Astrocyte (in vitro differentiated cells and primary cell): ENCODE measurements at regions not wholly inside any gene's neighbourhood (a gene's known extent, or its start where the extent isn't known, plus 50 kb on each side); places are given as distances from the start of the nearest gene placed in this dataset.

Experiments
- DNase-seq: peaks from one replicate; pipeline ENCODE4 v3.0.0-alpha.2; 2010; ENCODE audit warnings: low read depth
- FAIRE-seq: peaks from 2 replicates; lab custom pipeline; 2011; peaks lifted over from hg19 to GRCh38; lab: Jason Lieb, UNC
- H2AFZ ChIP-seq: 2 replicates; pipeline ENCODE4 v1.6.0; 2012; ENCODE audit warnings: low read depth, low read length, inconsistent platforms
- H3K27ac ChIP-seq: 2 replicates; pipeline ENCODE4 v1.5.1; 2011; ENCODE audit warnings: low read depth, low read length, inconsistent platforms
- H3K27me3 ChIP-seq: 2 replicates; pipeline ENCODE4 v1.6.0; 2011; ENCODE audit warnings: low read length, inconsistent platforms; ENCODE audit not compliant: insufficient read depth
- H3K36me3 ChIP-seq: 2 replicates; pipeline ENCODE4 v1.5.1; 2011; ENCODE audit warnings: low read length, inconsistent platforms; ENCODE audit not compliant: insufficient read depth
- H3K4me1 ChIP-seq: 2 replicates; pipeline ENCODE4 v1.5.1; 2011; ENCODE audit warnings: low read length, inconsistent platforms; ENCODE audit not compliant: insufficient read depth
- H3K4me2 ChIP-seq: 2 replicates; pipeline ENCODE4 v1.6.0; 2012; ENCODE audit warnings: low read length, inconsistent platforms
- H3K4me3 ChIP-seq: 2 replicates; pipeline ENCODE4 v1.5.1; 2011; ENCODE audit warnings: low read depth, mild to moderate bottlenecking, low read length, inconsistent platforms; ENCODE audit not compliant: insufficient read depth
- H3K79me2 ChIP-seq: 2 replicates; pipeline ENCODE4 v1.6.0; 2012; ENCODE audit warnings: mild to moderate bottlenecking, low read length, inconsistent platforms; ENCODE audit not compliant: insufficient read depth
- H3K9ac ChIP-seq: 2 replicates; pipeline ENCODE4 v1.6.0; 2012; ENCODE audit warnings: mild to moderate bottlenecking, low read length, inconsistent platforms
- H3K9me3 ChIP-seq: 2 replicates; pipeline ENCODE4 v1.5.1; 2012; ENCODE audit warnings: low read depth, mild to moderate bottlenecking, low read length, inconsistent platforms; ENCODE audit not compliant: insufficient read depth
- H4K20me1 ChIP-seq: 2 replicates; pipeline ENCODE4 v1.6.0; 2012; ENCODE audit warnings: low read length, inconsistent platforms; ENCODE audit not compliant: insufficient read depth
- H3K27ac Mint-ChIP-seq: one replicate; pipeline ENCODE4 v1.8.0; 2021; ENCODE audit warnings: mild to moderate bottlenecking, mixed read lengths; ENCODE audit not compliant: unreplicated experiment
- H3K27me3 Mint-ChIP-seq: one replicate; pipeline ENCODE4 v1.8.0; 2021; ENCODE audit warnings: low read depth, mixed read lengths; ENCODE audit not compliant: unreplicated experiment
- H3K36me3 Mint-ChIP-seq: one replicate; pipeline ENCODE4 v1.8.0; 2021; ENCODE audit warnings: low read depth, mixed read lengths; ENCODE audit not compliant: unreplicated experiment
- H3K4me1 Mint-ChIP-seq: one replicate; pipeline ENCODE4 v1.8.0; 2021; ENCODE audit warnings: low read depth, mixed read lengths; ENCODE audit not compliant: unreplicated experiment
- H3K4me3 Mint-ChIP-seq: one replicate; pipeline ENCODE4 v1.8.0; 2021; ENCODE audit warnings: mild to moderate bottlenecking, moderate library complexity, mixed read lengths; ENCODE audit not compliant: unreplicated experiment
- H3K9me3 Mint-ChIP-seq: one replicate; pipeline ENCODE4 v1.8.0; 2021; ENCODE audit warnings: mild to moderate bottlenecking, mixed read lengths; ENCODE audit not compliant: unreplicated experiment
- CTCF ChIP-seq: IDR thresholded peaks from 2 replicates; pipeline ENCODE4 v1.5.1; 2011; ENCODE audit warnings: low read depth, mild to moderate bottlenecking, inconsistent platforms, low read length, moderate library complexity; ENCODE audit not compliant: insufficient read depth
- EZH2 ChIP-seq: IDR thresholded peaks from 2 replicates; pipeline ENCODE4 v1.6.1; 2012; ENCODE audit warnings: mild to moderate bottlenecking, low read length, inconsistent platforms; ENCODE audit not compliant: insufficient read depth

GRCh38 chr9:87139099-87139730 is 191.9 kb upstream of the GAS1 start:
- no peaks in the 10 kb centered on the region for H4K20me1 ChIP-seq
- no peak for DNase-seq
- no peaks in the 10 kb centered on the region for H3K4me1 ChIP-seq
- peak; percentile 5 for FAIRE-seq
- Mint-ChIP-seq H3K9me3 (peaks cover 2% of the 10 kb centered on the region), H3K4me3 (no peak overlapping the region), H3K27me3 (peaks cover 22% of the 10 kb centered on the region), H3K36me3 (no peaks in the 10 kb centered on the region), H3K27ac (no peak overlapping the region), H3K4me1 (peaks cover 3% of the 10 kb centered on the region)
- no peak overlapping the region for H3K9ac ChIP-seq
- no peak overlapping the region for H2AFZ ChIP-seq
- H3K79me2 ChIP-seq, result no peaks in the 10 kb centered on the region
- TF ChIP-seq EZH2 (no peak), CTCF (no peak)
- H3K36me3 ChIP-seq, result no peaks in the 10 kb centered on the region
- H3K27ac ChIP-seq, result no peak overlapping the region
- H3K27me3 ChIP-seq, result peaks cover 11% of the 10 kb centered on the region
- H3K4me2 ChIP-seq, result no peak overlapping the region
- H3K9me3 ChIP-seq, result no peaks in the 10 kb centered on the region
- H3K4me3 ChIP-seq, result no peak overlapping the region

GRCh38 chr9:87140142-87140541 is 192.8 kb upstream of the GAS1 start:
- Histone ChIP-seq H3K9ac (no peak overlapping the region), H3K4me2 (no peak overlapping the region), H3K27ac (no peak overlapping the region), H2AFZ (no peak overlapping the region), H4K20me1 (no peaks in the 10 kb centered on the region), H3K4me3 (no peak overlapping the region), H3K79me2 (no peaks in the 10 kb centered on the region), H3K4me1 (no peaks in the 10 kb centered on the region), H3K27me3 (peaks cover 13% of the 10 kb centered on the region), H3K9me3 (no peaks in the 10 kb centered on the region), H3K36me3 (no peaks in the 10 kb centered on the region)
- H3K36me3 Mint-ChIP-seq, result no peaks in the 10 kb centered on the region
- TF ChIP-seq CTCF (no peak), EZH2 (no peak)
- peaks cover 27% of the 10 kb centered on the region for H3K27me3 Mint-ChIP-seq
- DNase-seq (no peak), FAIRE-seq (no peak)
- no peak overlapping the region for H3K27ac Mint-ChIP-seq
- peaks cover 3% of the 10 kb centered on the region for H3K4me1 Mint-ChIP-seq
- no peak overlapping the region for H3K4me3 Mint-ChIP-seq
- H3K9me3 Mint-ChIP-seq, result peaks cover 4% of the 10 kb centered on the region

- Histone ChIP-seq H3K4me3 (no peak overlapping the region), H3K9ac (no peak overlapping the region), H2AFZ (no peak overlapping the region), H3K4me1 (no peaks in the 10 kb centered on the region), H3K79me2 (no peaks in the 10 kb centered on the region), H4K20me1 (no peaks in the 10 kb centered on the region), H3K9me3 (no peaks in the 10 kb centered on the region), H3K27me3 (peaks cover 13% of the 10 kb centered on the region), H3K4me2 (no peak overlapping the region), H3K36me3 (no peaks in the 10 kb centered on the region), H3K27ac (no peak overlapping the region)
- no peak overlapping the region for H3K27ac Mint-ChIP-seq
- peaks cover 27% of the 10 kb centered on the region for H3K27me3 Mint-ChIP-seq
- peaks cover 4% of the 10 kb centered on the region for H3K9me3 Mint-ChIP-seq
- DNase-seq, result no peak
- no peaks in the 10 kb centered on the region for H3K36me3 Mint-ChIP-seq
- TF ChIP-seq CTCF (no peak), EZH2 (no peak)
- H3K4me1 Mint-ChIP-seq, result peaks cover 3% of the 10 kb centered on the region
- H3K4me3 Mint-ChIP-seq, result no peak overlapping the region
- no peak for FAIRE-seq
These were observed 193.4 kb upstream of the GAS1 start for GRCh38 chr9:87140605-87141109.
